ENCODE measurements at regions not wholly inside any gene's neighbourhood (a gene's known extent, or its start where the extent isn't known, plus 50 kb on each side); places are given as distances from the start of the nearest gene placed in this dataset.

GRCh38 chr13:100734194-100734720 is 59.7 kb upstream of the TMTC4 start:
- Histone ChIP-seq H3K4me1 (ENCODE audit: control insufficient read depth, extremely low read depth, insufficient read depth, low read length) (no peaks in the 10 kb centered on the region), H3K4me2 (ENCODE audit: control insufficient read depth, extremely low read depth, insufficient read depth, low read depth, low read length) (no peak overlapping the region), H2AFZ (ENCODE audit: control insufficient read depth, low read length) (no peak overlapping the region), H3K27ac (ENCODE audit: control insufficient read depth, insufficient read depth, low read length) (no peak overlapping the region), H3K4me3 (ENCODE audit: control insufficient read depth in 2 of 3, extremely low read depth in 1 of 3, insufficient read depth in 2 of 3, low read depth in 1 of 3, low read length in 3 of 3) (no peak overlapping the region), H3K79me2 (ENCODE audit: control insufficient read depth, insufficient read depth, low read length) (no peaks in the 10 kb centered on the region), H3K36me3 (ENCODE audit: control insufficient read depth in 2 of 2, extremely low read depth in 1 of 2, insufficient read depth in 2 of 2, low read length in 2 of 2) (no peaks in the 10 kb centered on the region), H3K9me3 (ENCODE audit: control insufficient read depth, low read depth, low read length) (no peaks in the 10 kb centered on the region), H3K27me3 (ENCODE audit: control insufficient read depth, extremely low read depth, insufficient read depth, low read length) (no peaks in the 10 kb centered on the region), H3K9ac (ENCODE audit: control insufficient read depth, extremely low read depth, insufficient read depth, low read length) (no peak overlapping the region), H4K20me1 (ENCODE audit: control insufficient read depth, extremely low read depth, insufficient read depth, low read length) (no peaks in the 10 kb centered on the region), H3K9me1 (ENCODE audit: control insufficient read depth, extremely low read depth, insufficient read depth, low read length) (no peaks in the 10 kb centered on the region)
- dilution Hi-C loops (cut with MboI; ENCODE audit: extremely low pct_ligation_motif_present, low sequenced_read_pairs) = no loop called here
- TF ChIP-seq CTCF (optimal IDR thresholded peaks at IDR 0.05 in 1 of 3, IDR thresholded peaks at IDR 0.05 in 1 of 3, conservative IDR thresholded peaks at IDR 0.05 in 1 of 3; ENCODE audit: extremely low read depth in 1 of 3, insufficient read depth in 2 of 3, low read length in 3 of 3) (no peak), EZH2 (IDR thresholded peaks at IDR 0.05; ENCODE audit: low read length) (no peak)
- FAIRE-seq (no peak), DNase-seq (ENCODE audit: low read depth, low spot score) (no peak)

- Histone ChIP-seq H3K4me2 (ENCODE audit: control insufficient read depth, extremely low read depth, insufficient read depth, low read depth, low read length) (no peak overlapping the region), H3K9ac (ENCODE audit: control insufficient read depth, extremely low read depth, insufficient read depth, low read length) (no peak overlapping the region), H3K9me1 (ENCODE audit: control insufficient read depth, extremely low read depth, insufficient read depth, low read length) (no peaks in the 10 kb centered on the region), H3K9me3 (ENCODE audit: control insufficient read depth, low read depth, low read length) (no peaks in the 10 kb centered on the region), H3K79me2 (ENCODE audit: control insufficient read depth, insufficient read depth, low read length) (no peaks in the 10 kb centered on the region), H3K27ac (ENCODE audit: control insufficient read depth, insufficient read depth, low read length) (no peak overlapping the region), H3K4me3 (ENCODE audit: control insufficient read depth in 2 of 3, extremely low read depth in 1 of 3, insufficient read depth in 2 of 3, low read depth in 1 of 3, low read length in 3 of 3) (no peak overlapping the region), H3K36me3 (ENCODE audit: control insufficient read depth in 2 of 2, extremely low read depth in 1 of 2, insufficient read depth in 2 of 2, low read length in 2 of 2) (no peaks in the 10 kb centered on the region), H2AFZ (ENCODE audit: control insufficient read depth, low read length) (no peak overlapping the region), H3K27me3 (ENCODE audit: control insufficient read depth, extremely low read depth, insufficient read depth, low read length) (no peaks in the 10 kb centered on the region), H3K4me1 (ENCODE audit: control insufficient read depth, extremely low read depth, insufficient read depth, low read length) (no peaks in the 10 kb centered on the region), H4K20me1 (ENCODE audit: control insufficient read depth, extremely low read depth, insufficient read depth, low read length) (no peaks in the 10 kb centered on the region)
- FAIRE-seq = no peak
- dilution Hi-C loops (cut with MboI; ENCODE audit: extremely low pct_ligation_motif_present, low sequenced_read_pairs) = no loop called here
- TF ChIP-seq EZH2 (IDR thresholded peaks at IDR 0.05; ENCODE audit: low read length) (no peak), CTCF (optimal IDR thresholded peaks at IDR 0.05 in 1 of 3, IDR thresholded peaks at IDR 0.05 in 1 of 3, conservative IDR thresholded peaks at IDR 0.05 in 1 of 3; ENCODE audit: extremely low read depth in 1 of 3, insufficient read depth in 2 of 3, low read length in 3 of 3) (no peak)
- no peak for DNase-seq (ENCODE audit: low read depth, low spot score)
Observed at GRCh38 chr13:100733261-100733660, 58.7 kb upstream of the TMTC4 start.
